ENCODE measurements at regions not wholly inside any gene's neighbourhood (a gene's known extent, or its start where the extent isn't known, plus 50 kb on each side); places are given as distances from the start of the nearest gene placed in this dataset.

- ATAC-seq (ENCODE audit: insufficient read depth, low read depth): no peak
These were observed 71.3 kb upstream of the CXCL14 start for GRCh38 chr5:135650081-135650480.

GRCh38 chr5:135649435-135649834 is 70.6 kb upstream of the CXCL14 start:
- DNase-seq (no peak), ATAC-seq (ENCODE audit: insufficient read depth, low read depth) (no peak)
- H4K20me1 ChIP-seq (ENCODE audit: insufficient read depth, low read length): no peaks in the 10 kb centered on the region

More at GRCh38 chr5:135650081-135650480, 71.3 kb upstream of the CXCL14 start:
- no peak overlapping the region for H3K4me2 ChIP-seq (ENCODE audit: insufficient read depth, low read length)
- no peak overlapping the region for H2AFZ ChIP-seq (ENCODE audit: low read depth, low read length)
- no peaks in the 10 kb centered on the region for H3K4me1 ChIP-seq (ENCODE audit: insufficient read depth, low read length)
- H3K27me3 ChIP-seq (ENCODE audit: insufficient read depth, low read length, poor library complexity): peaks cover 3% of the 10 kb centered on the region
- no peak for TF ChIP-seq CTCF (IDR thresholded peaks at IDR 0.05; ENCODE audit: borderline replicate concordance, extremely low read depth, low read length, poor library complexity, severe bottlenecking)
- no peak for TF ChIP-seq EZH2 (IDR thresholded peaks at IDR 0.05; ENCODE audit: borderline replicate concordance, low read depth, low read length, severe bottlenecking)
- no peak overlapping the region for H3K9ac ChIP-seq (ENCODE audit: low read depth, low read length)
- no peaks in the 10 kb centered on the region for H4K20me1 ChIP-seq (ENCODE audit: insufficient read depth, low read length)
- H3K36me3 ChIP-seq (ENCODE audit: insufficient read depth, low read length): no peaks in the 10 kb centered on the region
- no peak overlapping the region for H3K27ac ChIP-seq (ENCODE audit: low read length)
- no peaks in the 10 kb centered on the region for H3K9me3 ChIP-seq (ENCODE audit: insufficient read depth, low read length, severe bottlenecking)
- H3K79me2 ChIP-seq (ENCODE audit: insufficient read depth, low read length): no peaks in the 10 kb centered on the region
- H3K4me3 ChIP-seq (ENCODE audit: low read depth in 1 of 2, low read length in 2 of 2): no peak overlapping the region
- no peak for DNase-seq

GRCh38 chr5:135648116-135648515 is 69.3 kb upstream of the CXCL14 start:
- Histone ChIP-seq H3K4me3 (ENCODE audit: low read depth in 1 of 2, low read length in 2 of 2) (no peak overlapping the region), H3K27ac (ENCODE audit: low read length) (no peak overlapping the region), H3K9me3 (ENCODE audit: insufficient read depth, low read length, severe bottlenecking) (no peaks in the 10 kb centered on the region), H3K27me3 (ENCODE audit: insufficient read depth, low read length, poor library complexity) (peaks cover 3% of the 10 kb centered on the region), H3K36me3 (ENCODE audit: insufficient read depth, low read length) (no peaks in the 10 kb centered on the region), H3K9ac (ENCODE audit: low read depth, low read length) (no peak overlapping the region), H3K4me1 (ENCODE audit: insufficient read depth, low read length) (no peaks in the 10 kb centered on the region), H4K20me1 (ENCODE audit: insufficient read depth, low read length) (no peaks in the 10 kb centered on the region), H3K79me2 (ENCODE audit: insufficient read depth, low read length) (no peaks in the 10 kb centered on the region), H3K4me2 (ENCODE audit: insufficient read depth, low read length) (no peak overlapping the region), H2AFZ (ENCODE audit: low read depth, low read length) (no peak overlapping the region)
- TF ChIP-seq EZH2 (IDR thresholded peaks at IDR 0.05; ENCODE audit: borderline replicate concordance, low read depth, low read length, severe bottlenecking): no peak
- no peak for TF ChIP-seq CTCF (IDR thresholded peaks at IDR 0.05; ENCODE audit: borderline replicate concordance, extremely low read depth, low read length, poor library complexity, severe bottlenecking)
- DNase-seq (no peak), ATAC-seq (ENCODE audit: insufficient read depth, low read depth) (no peak)

More at GRCh38 chr5:135649435-135649834, 70.6 kb upstream of the CXCL14 start:
- TF ChIP-seq CTCF (IDR thresholded peaks at IDR 0.05; ENCODE audit: borderline replicate concordance, extremely low read depth, low read length, poor library complexity, severe bottlenecking) (no peak), EZH2 (IDR thresholded peaks at IDR 0.05; ENCODE audit: borderline replicate concordance, low read depth, low read length, severe bottlenecking) (no peak)
- Histone ChIP-seq H3K4me1 (ENCODE audit: insufficient read depth, low read length) (no peaks in the 10 kb centered on the region), H3K27ac (ENCODE audit: low read length) (no peak overlapping the region), H3K4me3 (ENCODE audit: low read depth in 1 of 2, low read length in 2 of 2) (no peak overlapping the region), H3K9me3 (ENCODE audit: insufficient read depth, low read length, severe bottlenecking) (no peaks in the 10 kb centered on the region), H3K27me3 (ENCODE audit: insufficient read depth, low read length, poor library complexity) (peaks cover 3% of the 10 kb centered on the region), H3K36me3 (ENCODE audit: insufficient read depth, low read length) (no peaks in the 10 kb centered on the region), H2AFZ (ENCODE audit: low read depth, low read length) (no peak overlapping the region), H3K4me2 (ENCODE audit: insufficient read depth, low read length) (no peak overlapping the region), H3K9ac (ENCODE audit: low read depth, low read length) (no peak overlapping the region), H3K79me2 (ENCODE audit: insufficient read depth, low read length) (no peaks in the 10 kb centered on the region)

Measured in DND-41 (cell line).